ENCODE measurements at regions not wholly inside any gene's neighbourhood (a gene's known extent, or its start where the extent isn't known, plus 50 kb on each side); places are given as distances from the start of the nearest gene placed in this dataset.

- Histone ChIP-seq H2AFZ (no peak overlapping the region), H3K9ac (no peak overlapping the region), H3K9me3 (ENCODE audit: control insufficient read depth, low read length) (no peaks in the 10 kb centered on the region), H3K79me2 (no peaks in the 10 kb centered on the region), H3K27ac (no peak overlapping the region), H3K27me3 (ENCODE audit: control insufficient read depth, insufficient read depth, low read length) (no peaks in the 10 kb centered on the region), H3K4me3 (ENCODE audit: low read depth, low read length) (no peak overlapping the region), H3K4me1 (no peaks in the 10 kb centered on the region), H3K4me2 (ENCODE audit: low read length) (no peak overlapping the region), H3K36me3 (ENCODE audit: control insufficient read depth, insufficient read depth, low read length) (no peaks in the 10 kb centered on the region)
- TF ChIP-seq CTCF (IDR thresholded peaks at IDR 0.05) = no peak
Measured at GRCh38 chr16:47980212-47980611, 175.6 kb downstream of the ABCC12 start.

- H3K4me3 ChIP-seq (ENCODE audit: low read depth, low read length) = no peak overlapping the region
- no peaks in the 10 kb centered on the region for H3K9me3 ChIP-seq (ENCODE audit: control insufficient read depth, low read length)
- no peak overlapping the region for H3K9ac ChIP-seq
- no peaks in the 10 kb centered on the region for H3K27me3 ChIP-seq (ENCODE audit: control insufficient read depth, insufficient read depth, low read length)
- no peaks in the 10 kb centered on the region for H3K4me1 ChIP-seq
- no peaks in the 10 kb centered on the region for H3K36me3 ChIP-seq (ENCODE audit: control insufficient read depth, insufficient read depth, low read length)
- no peak overlapping the region for H2AFZ ChIP-seq
- no peak overlapping the region for H3K4me2 ChIP-seq (ENCODE audit: low read length)
- H3K27ac ChIP-seq = no peak overlapping the region
- no peak for TF ChIP-seq CTCF (IDR thresholded peaks at IDR 0.05)
- no peaks in the 10 kb centered on the region for H3K79me2 ChIP-seq
Measured at GRCh38 chr16:47979616-47980182, 176.1 kb downstream of the ABCC12 start.

GRCh38 chr16:47979164-47979520 lies 176.7 kb downstream of the ABCC12 start:
- Histone ChIP-seq H2AFZ (no peak overlapping the region), H3K9me3 (ENCODE audit: control insufficient read depth, low read length) (no peaks in the 10 kb centered on the region), H3K4me3 (ENCODE audit: low read depth, low read length) (no peak overlapping the region), H3K4me2 (ENCODE audit: low read length) (no peak overlapping the region), H3K9ac (no peak overlapping the region), H3K36me3 (ENCODE audit: control insufficient read depth, insufficient read depth, low read length) (no peaks in the 10 kb centered on the region), H3K4me1 (no peaks in the 10 kb centered on the region), H3K27me3 (ENCODE audit: control insufficient read depth, insufficient read depth, low read length) (no peaks in the 10 kb centered on the region), H3K27ac (no peak overlapping the region), H3K79me2 (no peaks in the 10 kb centered on the region)
- no peak for TF ChIP-seq CTCF (IDR thresholded peaks at IDR 0.05)

- Histone ChIP-seq H2AFZ (no peak overlapping the region), H3K27me3 (ENCODE audit: control insufficient read depth, insufficient read depth, low read length) (no peaks in the 10 kb centered on the region), H3K4me1 (no peaks in the 10 kb centered on the region), H3K4me3 (ENCODE audit: low read depth, low read length) (no peak overlapping the region), H3K79me2 (no peaks in the 10 kb centered on the region), H3K27ac (no peak overlapping the region), H3K9ac (no peak overlapping the region), H3K9me3 (ENCODE audit: control insufficient read depth, low read length) (no peaks in the 10 kb centered on the region), H3K4me2 (ENCODE audit: low read length) (no peak overlapping the region), H3K36me3 (ENCODE audit: control insufficient read depth, insufficient read depth, low read length) (no peaks in the 10 kb centered on the region)
- TF ChIP-seq CTCF (IDR thresholded peaks at IDR 0.05) = no peak
Measured at GRCh38 chr16:47978491-47979163, 177.2 kb downstream of the ABCC12 start.

GRCh38 chr16:47977802-47978201 lies 178.0 kb downstream of the ABCC12 start:
- H3K9me3 ChIP-seq (ENCODE audit: control insufficient read depth, low read length) = peaks cover 2% of the 10 kb centered on the region
- H2AFZ ChIP-seq = no peak overlapping the region
- H3K4me3 ChIP-seq (ENCODE audit: low read depth, low read length) = no peak overlapping the region
- no peaks in the 10 kb centered on the region for H3K27me3 ChIP-seq (ENCODE audit: control insufficient read depth, insufficient read depth, low read length)
- H3K79me2 ChIP-seq = no peaks in the 10 kb centered on the region
- H3K27ac ChIP-seq = no peak overlapping the region
- no peaks in the 10 kb centered on the region for H3K4me1 ChIP-seq
- H3K4me2 ChIP-seq (ENCODE audit: low read length) = no peak overlapping the region
- no peaks in the 10 kb centered on the region for H3K36me3 ChIP-seq (ENCODE audit: control insufficient read depth, insufficient read depth, low read length)
- no peak overlapping the region for H3K9ac ChIP-seq
- TF ChIP-seq CTCF (IDR thresholded peaks at IDR 0.05) = no peak

Measured in parathyroid adenoma (tissue), 2 donors.